22Rv1 (cell line): ENCODE measurements at regions not wholly inside any gene's neighbourhood (a gene's known extent, or its start where the extent isn't known, plus 50 kb on each side); places are given as distances from the start of the nearest gene placed in this dataset.

Experiments used
- CTCF ChIP-seq: fragments of 450-650 bp; IDR thresholded peaks from 2 replicates; pipeline ENCODE4 v1.5.1; 2017; ENCODE audit warnings: mild to moderate bottlenecking
- ZFX ChIP-seq: fragments of 450-650 bp; IDR thresholded peaks from 2 replicates; pipeline ENCODE4 v1.6.1; 2017; ENCODE audit warnings: antibody characterized with exemption, borderline replicate concordance

- no peak for TF ChIP-seq CTCF
- no peak for TF ChIP-seq ZFX
These were observed 91.5 kb upstream of the ZNF827 start for GRCh38 chr4:146029939-146030710.
